ENCODE measurements at regions not wholly inside any gene's neighbourhood (a gene's known extent, or its start where the extent isn't known, plus 50 kb on each side); places are given as distances from the start of the nearest gene placed in this dataset.

DNA sequence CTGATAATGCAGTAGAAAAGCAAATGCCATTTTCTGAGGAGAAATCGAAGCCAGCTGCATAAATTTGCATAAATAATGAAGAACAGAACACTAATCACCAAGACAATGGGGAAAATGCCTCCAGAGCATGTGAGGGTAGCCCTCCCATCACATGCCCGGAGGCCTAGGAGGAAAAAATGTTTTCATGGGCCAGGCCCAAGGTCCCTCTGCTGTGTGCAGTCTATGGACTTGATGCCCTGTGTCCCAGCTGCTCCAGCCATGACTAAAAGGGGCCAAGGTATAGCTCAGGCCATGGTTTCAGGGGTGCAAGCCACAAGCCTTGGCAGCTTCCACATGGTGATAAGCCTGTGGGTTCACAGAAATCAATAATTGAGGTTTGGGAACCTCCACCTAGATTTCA, 164.1 kb downstream of the HAO1 start:
- TF ChIP-seq, protein P1, sequence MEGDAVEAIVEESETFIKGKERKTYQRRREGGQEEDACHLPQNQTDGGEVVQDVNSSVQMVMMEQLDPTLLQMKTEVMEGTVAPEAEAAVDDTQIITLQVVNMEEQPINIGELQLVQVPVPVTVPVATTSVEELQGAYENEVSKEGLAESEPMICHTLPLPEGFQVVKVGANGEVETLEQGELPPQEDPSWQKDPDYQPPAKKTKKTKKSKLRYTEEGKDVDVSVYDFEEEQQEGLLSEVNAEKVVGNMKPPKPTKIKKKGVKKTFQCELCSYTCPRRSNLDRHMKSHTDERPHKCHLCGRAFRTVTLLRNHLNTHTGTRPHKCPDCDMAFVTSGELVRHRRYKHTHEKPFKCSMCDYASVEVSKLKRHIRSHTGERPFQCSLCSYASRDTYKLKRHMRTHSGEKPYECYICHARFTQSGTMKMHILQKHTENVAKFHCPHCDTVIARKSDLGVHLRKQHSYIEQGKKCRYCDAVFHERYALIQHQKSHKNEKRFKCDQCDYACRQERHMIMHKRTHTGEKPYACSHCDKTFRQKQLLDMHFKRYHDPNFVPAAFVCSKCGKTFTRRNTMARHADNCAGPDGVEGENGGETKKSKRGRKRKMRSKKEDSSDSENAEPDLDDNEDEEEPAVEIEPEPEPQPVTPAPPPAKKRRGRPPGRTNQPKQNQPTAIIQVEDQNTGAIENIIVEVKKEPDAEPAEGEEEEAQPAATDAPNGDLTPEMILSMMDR (IDR thresholded peaks at IDR 0.05) = no peak
- TF ChIP-seq POLR2A (IDR thresholded peaks at IDR 0.05) = no peak

Data from tibial nerve (tissue), 3 donors.